HCT116 (cell line): ENCODE measurements at regions not wholly inside any gene's neighbourhood (a gene's known extent, or its start where the extent isn't known, plus 50 kb on each side); places are given as distances from the start of the nearest gene placed in this dataset.

ENCODE experiments used
- ATAC-seq: fragments of 200-7000 bp; cut with Tn5 transposase; 2 replicates; pipeline ENCODE4 v1.9.1; 2020; ENCODE audit warnings: mild to moderate bottlenecking, moderate library complexity
- BruUV-seq: library from RNA; stranded (reverse); fragments of 400-500 nt; replicated peaks from 2 replicates; lab custom pipeline; 2021; lab: Mats Ljungman, UMichigan
- CTCF ChIA-PET: fragments of 300-600 bp; sonication (Branson Sonifier 250); formaldehyde crosslinking; loops from one replicate; lab custom pipeline; 2021; ENCODE audit warnings: antibody characterized with exemption; lab: Charles Lee
- POLR2A ChIA-PET: fragments of 300-600, 350-600 bp; sonication (Branson Sonifier 250); formaldehyde crosslinking; loops from one replicate; lab custom pipeline; 2021; ENCODE audit warnings: antibody characterized with exemption; lab: Charles Lee
- RAD21 ChIA-PET, 2 experiments: fragments of 300-600 bp; sonication (Branson Sonifier 250); formaldehyde crosslinking; loops; one replicate each; lab custom pipeline; 2023; ENCODE audit warnings: low total read pairs in 2 of 2; ENCODE audit not compliant: uncharacterized antibody in 2 of 2, unreplicated experiment in 2 of 2, low non-redundant PET in 1 of 2; lab: Charles Lee
- DNase-seq: peaks from one replicate; pipeline ENCODE4 v3.0.0-alpha.2; 2010; ENCODE audit warnings: low read depth, low spot score
- H2AFZ ChIP-seq: fragments of 200-600 bp; shearing (Covaris generic), sonication (generic); 2 replicates; pipeline ENCODE4 v1.6.1; 2017; ENCODE audit warnings: low read depth, mixed run types, mixed read lengths, antibody characterized with exemption, low read length; ENCODE audit not compliant: poor library complexity, severe bottlenecking
- H3K27ac ChIP-seq: 2 replicates; pipeline ENCODE4 v1.5.1; 2012; ENCODE audit warnings: low read depth, low read length
- H3K27me3 ChIP-seq: fragments of 200-600 bp; sonication (generic); 2 replicates; pipeline ENCODE4 v1.6.1; 2016; ENCODE audit warnings: mixed run types, low read length, mixed read lengths; ENCODE audit not compliant: insufficient read depth
- H3K36me3 ChIP-seq, 2 experiments: fragments of 200-500 bp in 1 of 2; fragments of 200-600 bp in 1 of 2; sonication (Bioruptor generic) in 1 of 2; sonication (generic) in 1 of 2; 2 replicates each; pipeline versions ENCODE4 v1.5.1 to v1.6.1; 2014 to 2016; ENCODE audit warnings: low read length in 2 of 2, inconsistent platforms in 1 of 2, mixed read lengths in 1 of 2, mixed run types in 1 of 2; ENCODE audit not compliant: insufficient read depth in 2 of 2, control insufficient read depth in 1 of 2
- H3K4me1 ChIP-seq, 2 experiments: fragments of 200-600 bp in 1 of 2; sonication (generic) in 1 of 2; 2 replicates each; pipeline versions ENCODE4 v1.5.1 to v1.6.1; 2012 to 2017; ENCODE audit warnings: low read length in 2 of 2, inconsistent platforms in 1 of 2, mild to moderate bottlenecking in 1 of 2, mixed read lengths in 1 of 2, mixed run types in 1 of 2, moderate library complexity in 1 of 2; ENCODE audit not compliant: insufficient read depth in 2 of 2, control insufficient read depth in 1 of 2
- H3K4me2 ChIP-seq: fragments of 200-600 bp; sonication (generic); 2 replicates; pipeline ENCODE4 v1.6.1; 2017; ENCODE audit warnings: mixed run types, low read length, mixed read lengths
- H3K4me3 ChIP-seq, 2 experiments: fragments of 200-600 bp in 1 of 2; sonication (generic) in 1 of 2; replicated peaks in 1 of 2; 2 replicates each; pipeline ENCODE4 v1.5.1; 2011 to 2016; ENCODE audit warnings: low read length in 2 of 2, control low read depth in 1 of 2, low read depth in 1 of 2, mild to moderate bottlenecking in 1 of 2, mixed read lengths in 1 of 2, mixed run types in 1 of 2
- H3K79me2 ChIP-seq: fragments of 200-600 bp; sonication (generic); 2 replicates; pipeline ENCODE4 v1.6.1; 2017; ENCODE audit warnings: mild to moderate bottlenecking, mixed run types, low read length, moderate library complexity, mixed read lengths; ENCODE audit not compliant: insufficient read depth
- H3K9ac ChIP-seq: fragments of 200-600 bp; sonication (generic); 2 replicates; pipeline ENCODE4 v1.6.1; 2016; ENCODE audit warnings: low read length, mixed read lengths
- H3K9me2 ChIP-seq: fragments of 200-600 bp; sonication (generic), shearing (Covaris generic); 2 replicates; pipeline ENCODE4 v1.6.1; 2017; ENCODE audit warnings: mixed run types, mild to moderate bottlenecking, moderate library complexity; ENCODE audit not compliant: insufficient read depth
- H3K9me3 ChIP-seq, 2 experiments: fragments of 200-500 bp in 1 of 2; fragments of 200-600 bp in 1 of 2; sonication (Bioruptor generic) in 1 of 2; sonication (generic) in 1 of 2; 2 replicates each; pipeline ENCODE4 v1.6.1; 2014 to 2017; ENCODE audit warnings: low read length in 2 of 2, mixed read lengths in 2 of 2, inconsistent platforms in 1 of 2, low read depth in 1 of 2, mild to moderate bottlenecking in 1 of 2, mixed run types in 1 of 2, moderate library complexity in 1 of 2; ENCODE audit not compliant: control insufficient read depth in 1 of 2, insufficient read depth in 1 of 2
- H4K20me1 ChIP-seq: fragments of 200-600 bp; sonication (generic), shearing (Covaris generic); 2 replicates; pipeline ENCODE4 v1.6.1; 2017; ENCODE audit warnings: mixed run types, mild to moderate bottlenecking, moderate library complexity; ENCODE audit not compliant: insufficient read depth
- CBX3 ChIP-seq: IDR thresholded peaks from 2 replicates; pipeline ENCODE4 v1.6.1; 2012; ENCODE audit warnings: low read depth
- CTCF ChIP-seq, 3 experiments: fragments of 200-600 bp in 1 of 3; sonication (generic) in 1 of 3; IDR thresholded peaks in 2 of 3; conservative IDR thresholded peaks in 1 of 3; 2 replicates each; pipeline ENCODE4 v1.5.1; 2012 to 2017; ENCODE audit warnings: low read depth in 2 of 3, low read length in 2 of 3, antibody characterized with exemption in 1 of 3, borderline replicate concordance in 1 of 3, control low read depth in 1 of 3, mild to moderate bottlenecking in 1 of 3, mixed read lengths in 1 of 3, mixed run types in 1 of 3, moderate library complexity in 1 of 3; ENCODE audit not compliant: insufficient read depth in 1 of 3
- EGR1 ChIP-seq: IDR thresholded peaks from 2 replicates; pipeline ENCODE4 v1.6.1; 2012; ENCODE audit warnings: low read depth
- ELF1 ChIP-seq: IDR thresholded peaks from 2 replicates; pipeline ENCODE4 v1.6.1; 2012; ENCODE audit warnings: low read depth, borderline replicate concordance
- EZH2 ChIP-seq: fragments of 200-600 bp; sonication (generic); IDR thresholded peaks from 2 replicates; pipeline ENCODE4 v1.6.1; 2017; ENCODE audit warnings: antibody characterized with exemption, mixed run types
- EZH2phosphoT487 ChIP-seq: fragments of 200-600 bp; IDR thresholded peaks from 2 replicates; pipeline ENCODE4 v1.6.1; 2018; ENCODE audit warnings: antibody characterized with exemption, borderline replicate concordance
- FOSL1 ChIP-seq: IDR thresholded peaks from 2 replicates; pipeline ENCODE4 v1.6.1; 2012; ENCODE audit warnings: low read depth
- JUND ChIP-seq: IDR thresholded peaks from 2 replicates; pipeline ENCODE4 v1.6.1; 2012
- MAX ChIP-seq: IDR thresholded peaks from 2 replicates; pipeline ENCODE4 v1.6.1; 2012
- RAD21 ChIP-seq: IDR thresholded peaks from 2 replicates; pipeline ENCODE4 v1.6.1; 2012; ENCODE audit warnings: low read depth, mild to moderate bottlenecking
- REST ChIP-seq: IDR thresholded peaks from 2 replicates; pipeline ENCODE4 v1.6.1; 2012; ENCODE audit warnings: low read depth
- SIN3A ChIP-seq: IDR thresholded peaks from 2 replicates; pipeline ENCODE4 v1.6.1; 2012; ENCODE audit warnings: low read depth
- SP1 ChIP-seq: IDR thresholded peaks from 2 replicates; pipeline ENCODE4 v1.6.1; 2012; ENCODE audit warnings: low read depth
- SRF ChIP-seq: IDR thresholded peaks from 2 replicates; pipeline ENCODE4 v1.6.1; 2012; ENCODE audit warnings: low read depth
- TCF7L2 ChIP-seq: IDR thresholded peaks from 2 replicates; pipeline ENCODE4 v1.7.0; 2011; ENCODE audit warnings: borderline replicate concordance, inconsistent platforms; ENCODE audit not compliant: insufficient read depth, insufficient read length; ENCODE audit errors: extremely low read depth
- intact Hi-C: fragments of 100-400 bp; cut with micrococcal nuclease; formaldehyde crosslinking; loops from 2 replicates; pipeline ENCODE4 v1.10.0; 2022

GRCh38 chr5:88000877-88001276 lies 267.8 kb downstream of the TMEM161B start:
- POLR2A ChIA-PET: no interaction called here
- Histone ChIP-seq H3K4me3 (no peak overlapping the region), H3K4me1 (no peaks in the 10 kb centered on the region)
- TF ChIP-seq SRF: no peak
- no peak for TF ChIP-seq FOSL1
- no peak for TF ChIP-seq JUND
- TF ChIP-seq, all 23 proteins: peak for 0
- DNase-seq (no peak), ATAC-seq (no peak)
- no peaks in the 10 kb centered on the region for H3K9me2 ChIP-seq
- no peak overlapping the region for H3K27ac ChIP-seq
- no peaks in the 10 kb centered on the region for H3K9me3 ChIP-seq
- H2AFZ ChIP-seq: no peak overlapping the region
- no peak overlapping the region for H3K4me2 ChIP-seq
- no peaks in the 10 kb centered on the region for H4K20me1 ChIP-seq
- BruUV-seq: no TSS peak
- RAD21 ChIA-PET: no interaction called here
- no peaks in the 10 kb centered on the region for H3K79me2 ChIP-seq
- no peaks in the 10 kb centered on the region for H3K36me3 ChIP-seq
- CTCF ChIA-PET: no interaction called here
- no peaks in the 10 kb centered on the region for H3K27me3 ChIP-seq
- H3K9ac ChIP-seq: no peak overlapping the region
- intact Hi-C loops: no loop called here

GRCh38 chr5:87997662-87998061 lies 271.0 kb downstream of the TMEM161B start:
- Histone ChIP-seq H3K4me1 (no peaks in the 10 kb centered on the region), H3K27me3 (no peaks in the 10 kb centered on the region), H4K20me1 (no peaks in the 10 kb centered on the region), H3K9me3 (no peaks in the 10 kb centered on the region), H3K9me2 (no peaks in the 10 kb centered on the region), H3K9ac (no peak overlapping the region), H3K4me2 (no peak overlapping the region), H3K27ac (no peak overlapping the region), H3K4me3 (no peak overlapping the region), H2AFZ (no peak overlapping the region), H3K79me2 (no peaks in the 10 kb centered on the region)
- intact Hi-C loops: no loop called here
- DNase-seq (no peak), ATAC-seq (no peak)
- ChIA-PET CTCF (no interaction called here), RAD21 (no interaction called here), POLR2A (no interaction called here)
- BruUV-seq: no TSS peak
- TF ChIP-seq FOSL1 (no peak), EGR1 (no peak), RAD21 (no peak), JUND (no peak), EZH2 (no peak), EZH2phosphoT487 (no peak), ELF1 (no peak), CBX3 (no peak), SP1 (no peak), CTCF (IDR thresholded peaks at IDR 0.05 in 2 of 3, conservative IDR thresholded peaks at IDR 0.05 in 1 of 3; ENCODE audit: borderline replicate concordance in 1 of 3, insufficient read depth in 1 of 3, low read depth in 2 of 3, low read length in 2 of 3) (no peak), MAX (no peak), TCF7L2 (no peak), SIN3A (no peak), REST (no peak)
- TF ChIP-seq, all 23 proteins: peak for 0
- H3K36me3 ChIP-seq: no peaks in the 10 kb centered on the region
